Prostate gland (tissue), 2 donors: ENCODE measurements at regions not wholly inside any gene's neighbourhood (a gene's known extent, or its start where the extent isn't known, plus 50 kb on each side); places are given as distances from the start of the nearest gene placed in this dataset.

ENCODE experiments used
- POLR2A ChIP-seq: fragments of 450-650 bp; IDR thresholded peaks from one replicate; pipeline ENCODE4 v1.6.1; 2016; ENCODE audit warnings: antibody characterized with exemption, mild to moderate bottlenecking
- POLR2AphosphoS5 ChIP-seq: sonication (generic); formaldehyde crosslinking; IDR thresholded peaks from one replicate; pipeline ENCODE4 v1.6.1; 2017; ENCODE audit warnings: antibody characterized with exemption
- TF ChIP-seq, protein P1 (sequence below), 4 experiments: fragments of 200-600 bp in 2 of 4; fragments of 450-650 bp in 2 of 4; sonication (generic) in 2 of 4; IDR thresholded peaks; 1 replicate in 3 of 4; 2 replicates in 1 of 4; pipeline ENCODE4 v1.5.1; 2016 to 2019; ENCODE audit warnings: antibody characterized with exemption in 4 of 4, mild to moderate bottlenecking in 2 of 4, moderate library complexity in 2 of 4

DNA sequence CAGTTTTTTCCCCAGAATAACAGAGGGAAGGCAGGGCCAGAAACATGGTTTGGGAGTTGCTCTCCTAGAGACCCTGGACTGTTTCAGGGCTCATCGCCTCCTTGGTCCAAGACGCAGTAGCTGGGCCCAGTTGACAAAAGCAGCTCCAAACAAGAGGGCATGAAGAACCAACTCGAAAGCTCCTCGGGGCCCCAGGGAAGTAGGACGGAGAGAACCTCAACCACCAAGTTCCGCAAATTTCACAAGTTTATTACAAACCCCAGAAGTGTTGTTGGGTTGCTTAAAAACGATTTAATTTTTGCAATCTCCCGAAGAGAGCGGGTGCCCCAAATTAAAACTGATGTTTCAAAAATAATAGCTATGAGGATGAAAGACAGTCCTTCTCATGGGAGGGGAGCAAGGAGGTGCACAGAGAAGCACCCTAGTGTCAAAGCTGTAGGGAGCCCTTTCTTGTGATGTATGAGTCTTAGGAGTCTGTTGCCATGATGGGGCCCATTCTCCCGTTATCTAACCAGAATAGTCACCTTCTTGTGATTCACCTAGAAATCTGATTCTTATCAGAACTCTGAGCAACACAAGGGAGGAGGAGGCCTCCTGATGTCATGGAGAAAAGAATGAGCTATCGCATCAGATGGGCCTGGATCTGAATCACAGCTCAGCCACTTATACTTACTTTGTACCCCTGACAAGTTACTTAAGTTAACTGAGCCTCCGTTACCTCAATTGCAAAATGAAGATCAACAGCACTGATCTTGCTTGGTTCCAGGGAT lies 165.7 kb upstream of the IRF2BP2 start:
- TF ChIP-seq, protein P1, sequence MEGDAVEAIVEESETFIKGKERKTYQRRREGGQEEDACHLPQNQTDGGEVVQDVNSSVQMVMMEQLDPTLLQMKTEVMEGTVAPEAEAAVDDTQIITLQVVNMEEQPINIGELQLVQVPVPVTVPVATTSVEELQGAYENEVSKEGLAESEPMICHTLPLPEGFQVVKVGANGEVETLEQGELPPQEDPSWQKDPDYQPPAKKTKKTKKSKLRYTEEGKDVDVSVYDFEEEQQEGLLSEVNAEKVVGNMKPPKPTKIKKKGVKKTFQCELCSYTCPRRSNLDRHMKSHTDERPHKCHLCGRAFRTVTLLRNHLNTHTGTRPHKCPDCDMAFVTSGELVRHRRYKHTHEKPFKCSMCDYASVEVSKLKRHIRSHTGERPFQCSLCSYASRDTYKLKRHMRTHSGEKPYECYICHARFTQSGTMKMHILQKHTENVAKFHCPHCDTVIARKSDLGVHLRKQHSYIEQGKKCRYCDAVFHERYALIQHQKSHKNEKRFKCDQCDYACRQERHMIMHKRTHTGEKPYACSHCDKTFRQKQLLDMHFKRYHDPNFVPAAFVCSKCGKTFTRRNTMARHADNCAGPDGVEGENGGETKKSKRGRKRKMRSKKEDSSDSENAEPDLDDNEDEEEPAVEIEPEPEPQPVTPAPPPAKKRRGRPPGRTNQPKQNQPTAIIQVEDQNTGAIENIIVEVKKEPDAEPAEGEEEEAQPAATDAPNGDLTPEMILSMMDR (IDR thresholded peaks at IDR 0.05), result no peak
- TF ChIP-seq POLR2AphosphoS5 (no peak), POLR2A (no peak)
